IMR-90 (cell line): ENCODE measurements at regions not wholly inside any gene's neighbourhood (a gene's known extent, or its start where the extent isn't known, plus 50 kb on each side); places are given as distances from the start of the nearest gene placed in this dataset.

Experiments
- ATAC-seq: fragments of 200-7000 bp; cut with Tn5 transposase; 2 replicates; pipeline ENCODE4 v1.9.1; 2020; ENCODE audit warnings: low read depth, mild to moderate bottlenecking, moderate library complexity
- BruUV-seq: library from RNA; stranded (reverse); fragments of 400-500 nt; replicated peaks from 2 replicates; lab custom pipeline; 2021; lab: Mats Ljungman, UMichigan
- CTCF ChIA-PET: fragments of 300-600 bp; formaldehyde crosslinking; extraction: SDS; loops from one replicate; lab custom pipeline; 2021; ENCODE audit warnings: antibody characterized with exemption; lab: Yijun Ruan, JAX
- POLR2A ChIA-PET: fragments of 300-600 bp; sonication (Branson Sonifier 250); formaldehyde crosslinking; loops from one replicate; lab custom pipeline; 2022; ENCODE audit warnings: antibody characterized with exemption; ENCODE audit not compliant: unreplicated experiment; lab: Charles Lee
- DNase-seq: peaks from one replicate; pipeline ENCODE4 v3.0.0; 2013
- H2AFZ ChIP-seq: replicated peaks from 2 replicates; pipeline ENCODE3; 2013; ENCODE audit warnings: low read length, mild to moderate bottlenecking; ENCODE audit not compliant: poor library complexity
- H2AK5ac ChIP-seq: 2 replicates; pipeline ENCODE4 v1.6.1; 2013; ENCODE audit warnings: low read depth, low read length, inconsistent platforms
- H2AK9ac ChIP-seq: replicated peaks from 2 replicates; pipeline ENCODE3; 2013; ENCODE audit warnings: mild to moderate bottlenecking, low read depth, low read length, moderate library complexity; ENCODE audit not compliant: poor library complexity
- H2BK120ac ChIP-seq: 2 replicates; pipeline ENCODE4 v1.6.1; 2013; ENCODE audit warnings: low read depth, low read length, inconsistent platforms
- H2BK15ac ChIP-seq: 3 replicates; pipeline ENCODE4 v1.6.1; 2013; ENCODE audit warnings: low read depth, low read length, inconsistent platforms
- H2BK20ac ChIP-seq: 2 replicates; pipeline ENCODE4 v1.6.1; 2013; ENCODE audit warnings: low read depth, mild to moderate bottlenecking, inconsistent platforms, low read length, moderate library complexity
- H2BK5ac ChIP-seq: 2 replicates; pipeline ENCODE4 v1.6.1; 2013; ENCODE audit warnings: mild to moderate bottlenecking, low read depth, low read length, inconsistent platforms; ENCODE audit not compliant: poor library complexity, severe bottlenecking
- H3K14ac ChIP-seq: replicated peaks from 2 replicates; pipeline ENCODE4 v1.6.1; 2013; ENCODE audit warnings: low read depth, low read length, inconsistent platforms
- H3K18ac ChIP-seq: 2 replicates; pipeline ENCODE4 v1.6.1; 2013; ENCODE audit warnings: low read depth, low read length, control low read depth
- H3K23ac ChIP-seq: 2 replicates; pipeline ENCODE4 v1.6.1; 2013; ENCODE audit warnings: low read depth, low read length, inconsistent platforms
- H3K27ac ChIP-seq: 2 replicates; pipeline ENCODE4 v1.5.1; 2013; ENCODE audit warnings: mild to moderate bottlenecking, control low read depth, low read length; ENCODE audit not compliant: insufficient read depth
- H3K27me3 ChIP-seq: 2 replicates; pipeline ENCODE4 v1.6.1; 2013; ENCODE audit warnings: low read length; ENCODE audit not compliant: control insufficient read depth, insufficient read depth
- H3K36me3 ChIP-seq: 2 replicates; pipeline ENCODE4 v1.6.1; 2013; ENCODE audit warnings: low read length, mixed read lengths; ENCODE audit not compliant: control insufficient read depth, insufficient read depth
- H3K4ac ChIP-seq: 2 replicates; pipeline ENCODE4 v1.6.1; 2013; ENCODE audit warnings: low read depth, low read length, inconsistent platforms
- H3K4me1 ChIP-seq: 2 replicates; pipeline ENCODE4 v1.6.1; 2013; ENCODE audit warnings: low read length, mixed read lengths; ENCODE audit not compliant: control insufficient read depth, insufficient read depth
- H3K4me2 ChIP-seq: 2 replicates; pipeline ENCODE4 v1.6.1; 2013; ENCODE audit warnings: low read depth, mild to moderate bottlenecking, control low read depth, low read length, moderate library complexity
- H3K4me3 ChIP-seq: 2 replicates; pipeline ENCODE4 v1.5.1; 2013; ENCODE audit warnings: low read depth, mild to moderate bottlenecking, control low read depth, low read length, moderate library complexity; ENCODE audit not compliant: insufficient read depth
- H3K56ac ChIP-seq: 2 replicates; pipeline ENCODE4 v1.6.1; 2013; ENCODE audit warnings: low read length, inconsistent platforms; ENCODE audit not compliant: insufficient read depth; ENCODE audit errors: extremely low read depth
- H3K79me1 ChIP-seq, 2 experiments: 2 replicates each; pipeline ENCODE4 v1.6.1; 2013; ENCODE audit warnings: low read length in 2 of 2, inconsistent platforms in 1 of 2, low read depth in 1 of 2
- H3K9ac ChIP-seq: 2 replicates; pipeline ENCODE4 v1.6.1; 2013; ENCODE audit warnings: low read depth, low read length, control low read depth
- H3K9me1 ChIP-seq: 2 replicates; pipeline ENCODE4 v1.6.1; 2013; ENCODE audit warnings: low read length, inconsistent platforms; ENCODE audit not compliant: insufficient read depth
- H3K9me3 ChIP-seq: 2 replicates; pipeline ENCODE4 v1.6.1; 2013; ENCODE audit warnings: low read length; ENCODE audit not compliant: control insufficient read depth, insufficient read depth
- H4K20me1 ChIP-seq: 2 replicates; pipeline ENCODE4 v1.6.1; 2013; ENCODE audit warnings: low read length, inconsistent platforms; ENCODE audit not compliant: insufficient read depth
- H4K5ac ChIP-seq: 2 replicates; pipeline ENCODE4 v1.6.1; 2013; ENCODE audit warnings: mild to moderate bottlenecking, low read depth, low read length, control low read depth
- H4K8ac ChIP-seq, 2 experiments: 2 replicates each; pipeline ENCODE4 v1.6.1; 2013; ENCODE audit warnings: low read depth in 2 of 2, low read length in 2 of 2, control low read depth in 1 of 2, inconsistent platforms in 1 of 2
- H4K91ac ChIP-seq: 2 replicates; pipeline ENCODE4 v1.6.1; 2013; ENCODE audit warnings: low read depth, low read length, inconsistent platforms; ENCODE audit not compliant: insufficient read depth
- CTCF ChIP-seq: conservative IDR thresholded peaks from 2 replicates; pipeline ENCODE4 v1.5.1; 2012; ENCODE audit warnings: mild to moderate bottlenecking, low read depth, low read length, improper control_type of control experiment
- NFE2L2 ChIP-seq: fragments of 150-350 bp; IDR thresholded peaks from 2 replicates; pipeline ENCODE4 v1.6.1; 2016; ENCODE audit warnings: low read depth, mild to moderate bottlenecking, low read length
- POLR2A ChIP-seq: IDR thresholded peaks from 2 replicates; pipeline ENCODE4 v1.6.1; 2012; ENCODE audit warnings: mild to moderate bottlenecking, low read depth, low read length
- RAD21 ChIP-seq: IDR thresholded peaks from 2 replicates; pipeline ENCODE4 v1.6.1; 2012; ENCODE audit warnings: low read length, improper control_type of control experiment
- SMC3 ChIP-seq: fragments of 150-350 bp; IDR thresholded peaks from 2 replicates; pipeline ENCODE4 v1.6.1; 2016; ENCODE audit warnings: low read depth, mild to moderate bottlenecking, antibody characterized with exemption, low read length, moderate library complexity
- WGBS, 2 experiments: methylation state at CpG; one replicate each; pipeline versions ENCODE4 v1.1.5 to v1.1.7; 2013; ENCODE audit warnings: missing lambda C conversion rate in 2 of 2; ENCODE audit not compliant: insufficient read length in 1 of 2; ENCODE audit errors: extremely low coverage in 2 of 2; 5-methylcytosine and 5-hydroxymethylcytosine counted together
- dilution Hi-C: fragments of 300-500 bp; cut with HindIII; formaldehyde crosslinking; loops from one replicate; pipeline ENCODE4 v1.14.3; 2018; ENCODE audit warnings: low sequenced_read_pairs; ENCODE audit not compliant: unreplicated experiment
- in situ Hi-C: fragments of 300-500 bp; cut with MboI; formaldehyde crosslinking; loops from 3 replicates; pipeline ENCODE4 v1.14.3; 2019; ENCODE audit warnings: low sequenced_read_pairs, inconsistent platforms, mixed read lengths
- intact Hi-C: fragments of 100-400 bp; cut with micrococcal nuclease; formaldehyde crosslinking; loops from 2 replicates; pipeline ENCODE4 v1.10.0; 2022

GRCh38 chr14:104441275-104442106 lies 138.1 kb upstream of the C14orf180 start:
- Histone ChIP-seq H3K4me3 (no peak overlapping the region), H2AK9ac (no peak overlapping the region), H3K9ac (no peak overlapping the region), H3K36me3 (no peaks in the 10 kb centered on the region), H3K14ac (no peak overlapping the region), H2BK5ac (no peak overlapping the region), H3K4me2 (no peak overlapping the region), H3K27me3 (no peaks in the 10 kb centered on the region), H3K9me1 (no peaks in the 10 kb centered on the region), H3K9me3 (peaks cover 22% of the 10 kb centered on the region), H2AK5ac (no peak overlapping the region), H3K23ac (no peak overlapping the region), H3K4ac (no peak overlapping the region), H3K27ac (no peak overlapping the region), H2BK120ac (no peak overlapping the region), H3K56ac (no peak overlapping the region), H4K8ac (no peak overlapping the region), H2BK15ac (no peak overlapping the region), H3K18ac (no peak overlapping the region), H2BK20ac (no peak overlapping the region), H4K20me1 (no peaks in the 10 kb centered on the region), H3K4me1 (no peaks in the 10 kb centered on the region), H2AFZ (no peak overlapping the region), H3K79me1 (no peaks in the 10 kb centered on the region), H4K91ac (no peak overlapping the region), H4K5ac (no peak overlapping the region)
- ChIA-PET POLR2A (no interaction called here), CTCF (no interaction called here)
- no peak for DNase-seq
- dilution Hi-C loops (no loop called here), intact Hi-C loops (no loop called here), in situ Hi-C loops (no loop called here)
- ATAC-seq = no peak
- TF ChIP-seq SMC3 = no peak
- no peak for TF ChIP-seq RAD21
- TF ChIP-seq CTCF = no peak
- no peak for TF ChIP-seq POLR2A
- TF ChIP-seq NFE2L2 = no peak
- no TSS peak for BruUV-seq
- 63% methylated on average over 14 of the region's 21 CpGs; no CpG with 5 or more reads in 1 of the 2 experiments for WGBS, 2 experiments
